ENCODE measurements at regions not wholly inside any gene's neighbourhood (a gene's known extent, or its start where the extent isn't known, plus 50 kb on each side); places are given as distances from the start of the nearest gene placed in this dataset.

DNA sequence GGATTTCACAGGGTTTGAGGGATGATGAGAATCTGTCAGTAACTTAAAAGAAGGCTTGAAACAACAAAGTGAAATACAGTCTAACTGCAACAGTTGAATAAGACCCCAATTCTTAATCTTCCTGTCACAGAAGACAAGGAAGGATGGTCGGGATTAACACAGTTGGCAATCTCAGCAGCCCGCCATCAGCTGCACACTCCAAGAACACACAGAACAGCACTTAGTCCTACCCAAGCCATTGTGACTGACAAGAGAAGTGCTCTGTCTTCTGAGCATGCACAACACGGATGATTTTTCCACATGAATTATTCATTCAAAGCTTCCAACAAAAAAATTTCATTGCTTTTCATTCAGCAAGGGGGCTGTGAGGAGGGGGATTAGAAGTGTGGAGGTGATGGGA is 576.1 kb downstream of the TLE4 start:
- Histone ChIP-seq H3K4me1 (ENCODE audit: control insufficient read depth, extremely low read depth, insufficient read depth, low read length) (no peaks in the 10 kb centered on the region), H4K20me1 (replicated peaks; ENCODE audit: control insufficient read depth, extremely low read depth, insufficient read depth, low read length) (no peaks in the 10 kb centered on the region), H3K36me3 (ENCODE audit: control insufficient read depth in 2 of 2, extremely low read depth in 1 of 2, insufficient read depth in 2 of 2, low read length in 2 of 2) (no peaks in the 10 kb centered on the region), H3K9ac (replicated peaks; ENCODE audit: extremely low read depth, insufficient read depth, low read length) (no peak overlapping the region), H3K4me3 (replicated peaks in 1 of 3; ENCODE audit: insufficient read depth in 1 of 3, low read depth in 1 of 3, low read length in 3 of 3) (no peak overlapping the region), H3K9me1 (replicated peaks; ENCODE audit: control insufficient read depth, extremely low read depth, insufficient read depth, low read length) (no peaks in the 10 kb centered on the region), H3K27ac (ENCODE audit: insufficient read depth, low read depth, low read length) (no peak overlapping the region), H3K9me3 (replicated peaks; ENCODE audit: control insufficient read depth, insufficient read depth, low read length) (no peaks in the 10 kb centered on the region), H2AFZ (ENCODE audit: low read depth, low read length) (no peak overlapping the region), H3K79me2 (ENCODE audit: control insufficient read depth, insufficient read depth, low read length) (no peaks in the 10 kb centered on the region), H3K27me3 (ENCODE audit: control insufficient read depth in 2 of 2, insufficient read depth in 2 of 2, low read length in 2 of 2) (no peaks in the 10 kb centered on the region), H3K4me2 (ENCODE audit: insufficient read depth, low read length) (no peak overlapping the region)
- intact Hi-C loops (cut with micrococcal nuclease) (no loop called here), dilution Hi-C loops (cut with MboI; ENCODE audit: extremely low pct_ligation_motif_present, low sequenced_read_pairs) (no loop called here)
- no peak for FAIRE-seq
- no peak for DNase-seq (ENCODE audit: low read depth, low spot score)
- TF ChIP-seq CTCF (IDR thresholded peaks at IDR 0.05; ENCODE audit: extremely low read depth in 1 of 2, insufficient read depth in 1 of 2, low read depth in 1 of 2, low read length in 2 of 2) (no peak), FOS (IDR thresholded peaks at IDR 0.05; ENCODE audit: borderline replicate concordance, insufficient read depth, low read length) (no peak), MAX (IDR thresholded peaks at IDR 0.05; ENCODE audit: insufficient read depth, insufficient read length) (no peak), GATA2 (IDR thresholded peaks at IDR 0.05; ENCODE audit: insufficient read depth, insufficient read length, low read depth, low read length) (no peak), MYC (IDR thresholded peaks at IDR 0.05; ENCODE audit: low read depth, low read length) (no peak)
- BruUV-seq (replicated peaks): no TSS peak
- POLR2A ChIA-PET: no interaction called here
- CTCF ChIA-PET: no interaction called here

- CTCF ChIA-PET: no interaction called here
- TF ChIP-seq POLR2AphosphoS5 (IDR thresholded peaks at IDR 0.05; ENCODE audit: insufficient read depth, low read depth, low read length) (no peak), JUN (IDR thresholded peaks at IDR 0.05; ENCODE audit: borderline replicate concordance, insufficient read depth, insufficient read length, low read depth) (no peak), FOS (IDR thresholded peaks at IDR 0.05; ENCODE audit: borderline replicate concordance, insufficient read depth, low read length) (no peak), POLR2A (IDR thresholded peaks at IDR 0.05; ENCODE audit: low read depth, low read length) (no peak), MYC (IDR thresholded peaks at IDR 0.05; ENCODE audit: low read depth, low read length) (no peak), GATA2 (IDR thresholded peaks at IDR 0.05; ENCODE audit: insufficient read depth, insufficient read length, low read depth, low read length) (no peak), EZH2 (IDR thresholded peaks at IDR 0.05; ENCODE audit: borderline replicate concordance, low read depth, low read length, severe bottlenecking) (no peak), MAX (IDR thresholded peaks at IDR 0.05; ENCODE audit: insufficient read depth, insufficient read length) (no peak), CTCF (IDR thresholded peaks at IDR 0.05; ENCODE audit: extremely low read depth in 1 of 2, insufficient read depth in 1 of 2, low read depth in 1 of 2, low read length in 2 of 2) (no peak)
- DNase-seq (ENCODE audit: low read depth, low spot score) (no peak), FAIRE-seq (peak; percentile 12)
- Histone ChIP-seq H3K4me2 (ENCODE audit: insufficient read depth, low read length) (no peak overlapping the region), H3K27me3 (ENCODE audit: control insufficient read depth in 2 of 2, insufficient read depth in 2 of 2, low read length in 2 of 2) (no peaks in the 10 kb centered on the region), H3K36me3 (ENCODE audit: control insufficient read depth in 2 of 2, extremely low read depth in 1 of 2, insufficient read depth in 2 of 2, low read length in 2 of 2) (no peaks in the 10 kb centered on the region), H3K79me2 (ENCODE audit: control insufficient read depth, insufficient read depth, low read length) (no peaks in the 10 kb centered on the region), H3K4me3 (replicated peaks in 1 of 3; ENCODE audit: insufficient read depth in 1 of 3, low read depth in 1 of 3, low read length in 3 of 3) (no peak overlapping the region), H3K9me1 (replicated peaks; ENCODE audit: control insufficient read depth, extremely low read depth, insufficient read depth, low read length) (no peaks in the 10 kb centered on the region), H4K20me1 (replicated peaks; ENCODE audit: control insufficient read depth, extremely low read depth, insufficient read depth, low read length) (no peaks in the 10 kb centered on the region), H3K27ac (ENCODE audit: insufficient read depth, low read depth, low read length) (no peak overlapping the region), H3K9me3 (replicated peaks; ENCODE audit: control insufficient read depth, insufficient read depth, low read length) (no peaks in the 10 kb centered on the region), H3K9ac (replicated peaks; ENCODE audit: extremely low read depth, insufficient read depth, low read length) (no peak overlapping the region), H2AFZ (ENCODE audit: low read depth, low read length) (no peak overlapping the region), H3K4me1 (ENCODE audit: control insufficient read depth, extremely low read depth, insufficient read depth, low read length) (no peaks in the 10 kb centered on the region)
- dilution Hi-C loops (cut with MboI; ENCODE audit: extremely low pct_ligation_motif_present, low sequenced_read_pairs): no loop called here
- intact Hi-C loops (cut with micrococcal nuclease): no loop called here
- no TSS peak for BruUV-seq (replicated peaks)
- POLR2A ChIA-PET: no interaction called here
Measured at GRCh38 chr9:80146466-80146865, 574.7 kb downstream of the TLE4 start.
